Stomach (tissue), 8 donors: ENCODE measurements at regions not wholly inside any gene's neighbourhood (a gene's known extent, or its start where the extent isn't known, plus 50 kb on each side); places are given as distances from the start of the nearest gene placed in this dataset.

Experiments used
- DNase-seq, 2 donors: peaks; one replicate each; pipeline versions ENCODE4 v3.0.0 to v3.0.0-alpha.2; 2013 to 2019
- H3K27ac ChIP-seq, 5 donors: fragments of 200-600 bp in 4 of 5; sonication (generic) in 4 of 5; one replicate each; pipeline ENCODE4 v1.5.1; 2013 to 2019; ENCODE audit warnings: mild to moderate bottlenecking in 1 of 5, moderate library complexity in 1 of 5
- H3K27me3 ChIP-seq, 3 donors: fragments of 200-600 bp; sonication (generic); one replicate each; pipeline ENCODE4 v1.5.1; 2017 to 2019; ENCODE audit warnings: mixed run types in 1 of 3
- H3K36me3 ChIP-seq, 4 donors: fragments of 200-600 bp; sonication (generic); 1 replicate in 3 of 4; 2 replicates in 1 of 4; pipeline ENCODE4 v1.5.1; 2016 to 2019
- H3K4me1 ChIP-seq, 4 donors: fragments of 200-600 bp; sonication (generic); one replicate each; pipeline ENCODE4 v1.5.1; 2016 to 2019
- H3K4me3 ChIP-seq, 4 donors: fragments of 200-600 bp; sonication (generic) in 3 of 4; one replicate each; pipeline ENCODE4 v1.5.1; 2016 to 2019; ENCODE audit warnings: mild to moderate bottlenecking in 1 of 4
- H3K9me3 ChIP-seq, 4 donors: fragments of 200-600 bp; sonication (generic); one replicate each; pipeline ENCODE4 v1.5.1; 2016 to 2019
- CTCF ChIP-seq, 7 experiments: fragments of 450-650 bp in 4 of 7; fragments of 200-600 bp in 3 of 7; sonication (generic) in 3 of 7; IDR thresholded peaks; one replicate each; pipeline ENCODE4 v1.5.1; 2016 to 2019; ENCODE audit warnings: antibody characterized with exemption in 7 of 7, control low read depth in 2 of 7, mild to moderate bottlenecking in 1 of 7
- EP300 ChIP-seq: sonication (generic); formaldehyde crosslinking; IDR thresholded peaks from one replicate; pipeline ENCODE4 v1.6.1; 2017; ENCODE audit warnings: antibody characterized with exemption
- POLR2A ChIP-seq, 4 donors: fragments of 450-650 bp; IDR thresholded peaks; one replicate each; pipeline ENCODE4 v1.6.1; 2016; ENCODE audit warnings: antibody characterized with exemption in 4 of 4, control low read depth in 2 of 4, mild to moderate bottlenecking in 1 of 4, moderate library complexity in 1 of 4
- POLR2AphosphoS5 ChIP-seq, 3 donors: sonication (generic); formaldehyde crosslinking; IDR thresholded peaks; one replicate each; pipeline ENCODE4 v1.6.1; 2016; ENCODE audit warnings: antibody characterized with exemption in 3 of 3
- WGBS, 5 donors: extraction: QIAGEN DNeasy Blood & Tissue Kit in 3 of 5; methylation state at CpG; one replicate each; pipeline versions ENCODE4 v1.1.5 to v1.1.7; 2013 to 2018; 5-methylcytosine and 5-hydroxymethylcytosine counted together
- intact Hi-C: fragments of 100-400 bp; cut with DNase I; formaldehyde crosslinking; loops from one replicate; pipeline ENCODE4 v1.15.1; 2023; ENCODE audit warnings: low total_unique reads
- donor health status: healthy with polysubstance abuse.
- donor health status: Bipolar disorder and iron deficiency.
- donor health status: healthy.

GRCh38 chr2:117257362-117257761 is 557.1 kb upstream of the DDX18 start:
- Histone ChIP-seq H3K4me1 (no peaks in the 10 kb centered on the region), H3K36me3 (no peaks in the 10 kb centered on the region), H3K4me3 (no peak overlapping the region), H3K9me3 (peaks cover 0 to 9% (median 0%) of the 10 kb centered on the region in 4 donors), H3K27ac (no peak overlapping the region), H3K27me3 (no peaks in the 10 kb centered on the region)
- intact Hi-C loops: no loop called here
- TF ChIP-seq POLR2AphosphoS5 (IDR thresholded peaks at IDR 0.05) (no peak), POLR2A (IDR thresholded peaks at IDR 0.05) (no peak), EP300 (no peak)
- no peak for DNase-seq
- WGBS, 5 donors: 63 to 75% (median 68%) methylated on average over 6 of the region's 6 CpGs

GRCh38 chr2:117269574-117269973 is 544.9 kb upstream of the DDX18 start:
- no peak for TF ChIP-seq EP300
- TF ChIP-seq CTCF (IDR thresholded peaks at IDR 0.05): no peak
- TF ChIP-seq POLR2A (IDR thresholded peaks at IDR 0.05): no peak
- TF ChIP-seq POLR2AphosphoS5 (IDR thresholded peaks at IDR 0.05): no peak
- intact Hi-C loops: no loop called here
- Histone ChIP-seq H3K27ac (no peak overlapping the region), H3K4me1 (no peaks in the 10 kb centered on the region), H3K4me3 (no peak overlapping the region), H3K9me3 (peaks cover 0 to 6% (median 3%) of the 10 kb centered on the region in 4 donors), H3K36me3 (no peaks in the 10 kb centered on the region), H3K27me3 (no peaks in the 10 kb centered on the region)
- 19 to 42% (median 29%) methylated on average over 1 of the region's 1 CpG for WGBS, 5 donors
- no peak for DNase-seq

GRCh38 chr2:117271631-117272030 is 542.9 kb upstream of the DDX18 start:
- intact Hi-C loops: no loop called here
- Histone ChIP-seq H3K4me3 (no peak overlapping the region), H3K36me3 (no peaks in the 10 kb centered on the region), H3K4me1 (no peaks in the 10 kb centered on the region), H3K9me3 (no peaks in the 10 kb centered on the region), H3K27ac (no peak overlapping the region), H3K27me3 (no peaks in the 10 kb centered on the region)
- WGBS, 5 donors: 14 to 31% (median 17%) methylated on average over 1 of the region's 1 CpG
- DNase-seq: no peak
- TF ChIP-seq POLR2A (IDR thresholded peaks at IDR 0.05) (no peak), CTCF (IDR thresholded peaks at IDR 0.05) (no peak)

- TF ChIP-seq CTCF (IDR thresholded peaks at IDR 0.05) (no peak), POLR2A (IDR thresholded peaks at IDR 0.05) (no peak), POLR2AphosphoS5 (IDR thresholded peaks at IDR 0.05) (no peak), EP300 (no peak)
- WGBS, 5 donors: 59 to 79% (median 64%) methylated on average over 6 of the region's 6 CpGs
- no peak for DNase-seq
Measured at GRCh38 chr2:117273009-117273671, 541.4 kb upstream of the DDX18 start.

GRCh38 chr2:117293012-117293411 is 521.5 kb upstream of the DDX18 start:
- no peak for DNase-seq
- Histone ChIP-seq H3K4me1 (no peaks in the 10 kb centered on the region), H3K36me3 (no peaks in the 10 kb centered on the region), H3K4me3 (no peak overlapping the region), H3K9me3 (no peaks in the 10 kb centered on the region), H3K27me3 (no peaks in the 10 kb centered on the region), H3K27ac (no peak overlapping the region)
- 93 to 100% (median 96%) methylated on average over 1 of the region's 1 CpG for WGBS, 5 donors
- TF ChIP-seq POLR2AphosphoS5 (IDR thresholded peaks at IDR 0.05) (no peak), CTCF (IDR thresholded peaks at IDR 0.05) (no peak), POLR2A (IDR thresholded peaks at IDR 0.05) (no peak), EP300 (no peak)
- intact Hi-C loops: no loop called here

More at GRCh38 chr2:117273009-117273671, 541.4 kb upstream of the DDX18 start:
- no peak overlapping the region for H3K27ac ChIP-seq
- intact Hi-C loops: no loop called here
- no peaks in the 10 kb centered on the region for H3K36me3 ChIP-seq
- H3K27me3 ChIP-seq: no peaks in the 10 kb centered on the region
- no peak overlapping the region for H3K4me3 ChIP-seq
- no peaks in the 10 kb centered on the region for H3K4me1 ChIP-seq
- H3K9me3 ChIP-seq: no peaks in the 10 kb centered on the region
